HepG2 (cell line): ENCODE measurements at regions not wholly inside any gene's neighbourhood (a gene's known extent, or its start where the extent isn't known, plus 50 kb on each side); places are given as distances from the start of the nearest gene placed in this dataset.

Source experiments
- ATAC-seq: fragments of 200-7000 bp; cut with Tn5 transposase; 3 replicates; pipeline ENCODE4 v1.9.1; 2020; ENCODE audit warnings: mild to moderate bottlenecking, moderate library complexity
- BruUV-seq: library from RNA; stranded (reverse); fragments of 400-500 nt; replicated peaks from 2 replicates; lab custom pipeline; 2021; lab: Mats Ljungman, UMichigan
- CTCF ChIA-PET: fragments of 300-600 bp; formaldehyde crosslinking; extraction: SDS; loops from one replicate; lab custom pipeline; 2021; ENCODE audit warnings: low total read pairs, inconsistent platforms, low intra/inter-chr PET ratio; lab: Yijun Ruan, JAX
- POLR2A ChIA-PET: fragments of 350-600 bp; sonication (Branson Sonifier 250); formaldehyde crosslinking; loops from one replicate; lab custom pipeline; 2020; ENCODE audit warnings: antibody characterized with exemption, inconsistent platforms; lab: Yijun Ruan, JAX
- DNase-seq: peaks from one replicate; pipeline ENCODE4 v3.0.0-alpha.2; 2015; ENCODE audit warnings: low spot score
- FAIRE-seq: peaks from 3 replicates; lab custom pipeline; 2011; peaks lifted over from hg19 to GRCh38; lab: Jason Lieb, UNC
- H2AFZ ChIP-seq: one replicate; pipeline ENCODE4 v1.6.1; 2011; ENCODE audit warnings: low read length, inconsistent platforms
- H3K27ac ChIP-seq: fragments of 300-600 bp; 3 replicates; pipeline ENCODE4 v1.8.0; 2011; ENCODE audit warnings: mixed run types, mild to moderate bottlenecking, mixed read lengths, low read length, inconsistent platforms; ENCODE audit not compliant: insufficient read depth; ENCODE audit errors: extremely low read length
- H3K27me3 ChIP-seq, 2 experiments: fragments of 200-600 bp in 1 of 2; 2 replicates in 1 of 2; 3 replicates in 1 of 2; pipeline versions ENCODE4 v1.6.0 to v1.8.0; 2011; ENCODE audit warnings: low read length in 2 of 2, mild to moderate bottlenecking in 2 of 2, moderate library complexity in 2 of 2, inconsistent platforms in 1 of 2; ENCODE audit not compliant: insufficient read depth in 2 of 2, control insufficient read depth in 1 of 2
- H3K36me3 ChIP-seq, 2 experiments: fragments of 200-600 bp in 1 of 2; replicated peaks in 1 of 2; 2 replicates in 1 of 2; 3 replicates in 1 of 2; pipeline versions ENCODE4 v1.5.1 to v1.8.0; 2011; ENCODE audit warnings: low read length in 2 of 2, inconsistent platforms in 1 of 2; ENCODE audit not compliant: insufficient read depth in 2 of 2, control insufficient read depth in 1 of 2
- H3K4me1 ChIP-seq: 2 replicates; pipeline ENCODE4 v1.5.1; 2012; ENCODE audit warnings: low read length, inconsistent platforms; ENCODE audit not compliant: insufficient read depth
- H3K4me2 ChIP-seq: 2 replicates; pipeline ENCODE4 v1.6.0; 2011; ENCODE audit warnings: low read depth, low read length, inconsistent platforms
- H3K4me3 ChIP-seq, 3 experiments: fragments of 200-600 bp in 1 of 3; sonication (generic), shearing (Covaris generic) in 1 of 3; replicated peaks in 1 of 3; 2 replicates each; pipeline ENCODE4 v1.5.1; 2011 to 2016; ENCODE audit warnings: low read length in 3 of 3, inconsistent platforms in 2 of 3, low read depth in 2 of 3, mild to moderate bottlenecking in 2 of 3, control low read depth in 1 of 3, mixed read lengths in 1 of 3; ENCODE audit not compliant: insufficient read depth in 1 of 3
- H3K79me2 ChIP-seq: one replicate; pipeline ENCODE4 v1.6.1; 2011; ENCODE audit warnings: low read length, inconsistent platforms; ENCODE audit not compliant: insufficient read depth
- H3K9ac ChIP-seq: 2 replicates; pipeline ENCODE4 v1.6.0; 2011; ENCODE audit warnings: mild to moderate bottlenecking, low read depth, low read length, inconsistent platforms; ENCODE audit not compliant: insufficient read depth
- H3K9me3 ChIP-seq: 2 replicates; pipeline ENCODE4 v1.5.1; 2012; ENCODE audit warnings: mild to moderate bottlenecking, low read length
- H4K20me1 ChIP-seq: 2 replicates; pipeline ENCODE4 v1.6.0; 2011; ENCODE audit warnings: inconsistent platforms, mild to moderate bottlenecking, low read length, moderate library complexity; ENCODE audit not compliant: insufficient read depth
- MIXL1 ChIP-seq: IDR thresholded peaks from 2 replicates; pipeline ENCODE4 v1.6.1; 2016
- SRSF4 ChIP-seq: fragments of 200-400 bp; formaldehyde crosslinking; IDR thresholded peaks from one replicate; pipeline ENCODE4 v1.6.1; 2018; ENCODE audit warnings: mild to moderate bottlenecking, low read depth, low read length, moderate library complexity; ENCODE audit not compliant: poor library complexity, severe bottlenecking
- ZGPAT ChIP-seq: IDR thresholded peaks from 2 replicates; pipeline ENCODE4 v1.6.1; 2016; ENCODE audit warnings: mild to moderate bottlenecking
- ZNF543 ChIP-seq: sonication (generic); formaldehyde crosslinking; IDR thresholded peaks from 2 replicates; pipeline ENCODE4 v1.4.0; 2020; ENCODE audit warnings: mild to moderate bottlenecking, missing genetic modification reagents
- ZZZ3 ChIP-seq: sonication (generic); formaldehyde crosslinking; IDR thresholded peaks from 2 replicates; pipeline ENCODE4 v1.4.0; 2020; ENCODE audit warnings: missing genetic modification reagents, mild to moderate bottlenecking, borderline replicate concordance
- WGBS: methylation state at CpG from one replicate; pipeline ENCODE4 v1.1.6; 2017; ENCODE audit warnings: low lambda C conversion rate; 5-methylcytosine and 5-hydroxymethylcytosine counted together
- in situ Hi-C: cut with HindIII; loops from 2 replicates; pipeline ENCODE4 v1.10.0; 2017; ENCODE audit warnings: low pct_unique_long_range_greater_than_20kb; ENCODE audit not compliant: extremely low pct_ligation_motif_present
- intact Hi-C: fragments of 100-400 bp; cut with micrococcal nuclease; formaldehyde crosslinking; loops from one replicate; pipeline ENCODE4 v1.10.0; 2022; ENCODE audit not compliant: unreplicated experiment
- TF ChIP-seq, protein P1 (sequence below): sonication (generic); formaldehyde crosslinking; IDR thresholded peaks from 2 replicates; pipeline ENCODE4 v1.5.1; 2020; ENCODE audit warnings: mild to moderate bottlenecking, moderate library complexity, missing genetic modification reagents
- TF ChIP-seq, protein P2 (sequence below): sonication (generic); formaldehyde crosslinking; IDR thresholded peaks from 2 replicates; pipeline ENCODE4 v1.8.1; 2022; ENCODE audit warnings: low read depth, mild to moderate bottlenecking, missing genetic modification reagents

DNA sequence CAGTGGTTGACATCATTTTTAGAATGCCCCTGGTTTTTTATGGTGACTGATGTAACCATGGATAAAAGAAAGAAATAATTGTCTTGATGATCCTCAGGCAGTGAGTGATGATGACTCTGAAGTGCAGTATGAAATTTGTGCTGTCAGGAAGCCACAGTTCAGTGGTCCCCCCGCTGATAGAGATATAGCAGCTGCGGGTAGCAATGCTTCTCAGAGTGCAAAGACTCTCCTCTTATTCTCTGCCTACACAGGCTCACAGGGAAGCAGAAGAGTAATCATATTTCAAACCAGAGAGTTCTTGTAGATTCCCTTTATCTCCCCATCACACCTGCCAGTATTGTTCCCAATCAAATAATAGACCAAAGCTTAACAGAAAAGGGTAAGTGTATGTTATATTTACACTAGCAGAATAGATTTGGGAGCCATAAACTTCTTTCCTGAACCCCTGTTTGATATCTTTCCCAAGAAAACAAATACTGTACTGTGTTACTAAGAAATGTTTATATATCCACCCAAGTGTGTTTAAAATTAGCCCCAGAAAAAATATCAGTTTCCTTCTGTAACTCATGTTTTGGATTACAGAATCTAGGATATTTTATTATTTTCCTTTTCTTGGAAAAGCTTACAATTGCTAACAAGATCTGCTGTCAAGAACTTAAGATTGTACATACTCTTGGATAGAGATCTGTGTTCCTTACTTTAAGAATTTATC lies 1817.4 kb upstream of the FLRT2 start:
- no TSS peak for BruUV-seq
- no peak for ATAC-seq
- Histone ChIP-seq H3K36me3 (no peaks in the 10 kb centered on the region), H3K4me3 (no peak overlapping the region), H3K27me3 (no peaks in the 10 kb centered on the region; a peak in 1 of 5 replicates)
- CTCF ChIA-PET: no interaction called here
- FAIRE-seq: no peak
- in situ Hi-C loops: no loop called here
- no peak for TF ChIP-seq ZZZ3 (CRISPR knock-in tag)
- no peak for TF ChIP-seq SRSF4
- TF ChIP-seq, protein P1, sequence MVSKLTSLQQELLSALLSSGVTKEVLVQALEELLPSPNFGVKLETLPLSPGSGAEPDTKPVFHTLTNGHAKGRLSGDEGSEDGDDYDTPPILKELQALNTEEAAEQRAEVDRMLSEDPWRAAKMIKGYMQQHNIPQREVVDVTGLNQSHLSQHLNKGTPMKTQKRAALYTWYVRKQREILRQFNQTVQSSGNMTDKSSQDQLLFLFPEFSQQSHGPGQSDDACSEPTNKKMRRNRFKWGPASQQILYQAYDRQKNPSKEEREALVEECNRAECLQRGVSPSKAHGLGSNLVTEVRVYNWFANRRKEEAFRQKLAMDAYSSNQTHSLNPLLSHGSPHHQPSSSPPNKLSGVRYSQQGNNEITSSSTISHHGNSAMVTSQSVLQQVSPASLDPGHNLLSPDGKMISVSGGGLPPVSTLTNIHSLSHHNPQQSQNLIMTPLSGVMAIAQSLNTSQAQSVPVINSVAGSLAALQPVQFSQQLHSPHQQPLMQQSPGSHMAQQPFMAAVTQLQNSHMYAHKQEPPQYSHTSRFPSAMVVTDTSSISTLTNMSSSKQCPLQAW (CRISPR knock-in tag): no peak
- TF ChIP-seq ZGPAT (CRISPR knock-in tag): no peak
- TF ChIP-seq ZNF543 (CRISPR knock-in tag): no peak
- TF ChIP-seq, protein P2, sequence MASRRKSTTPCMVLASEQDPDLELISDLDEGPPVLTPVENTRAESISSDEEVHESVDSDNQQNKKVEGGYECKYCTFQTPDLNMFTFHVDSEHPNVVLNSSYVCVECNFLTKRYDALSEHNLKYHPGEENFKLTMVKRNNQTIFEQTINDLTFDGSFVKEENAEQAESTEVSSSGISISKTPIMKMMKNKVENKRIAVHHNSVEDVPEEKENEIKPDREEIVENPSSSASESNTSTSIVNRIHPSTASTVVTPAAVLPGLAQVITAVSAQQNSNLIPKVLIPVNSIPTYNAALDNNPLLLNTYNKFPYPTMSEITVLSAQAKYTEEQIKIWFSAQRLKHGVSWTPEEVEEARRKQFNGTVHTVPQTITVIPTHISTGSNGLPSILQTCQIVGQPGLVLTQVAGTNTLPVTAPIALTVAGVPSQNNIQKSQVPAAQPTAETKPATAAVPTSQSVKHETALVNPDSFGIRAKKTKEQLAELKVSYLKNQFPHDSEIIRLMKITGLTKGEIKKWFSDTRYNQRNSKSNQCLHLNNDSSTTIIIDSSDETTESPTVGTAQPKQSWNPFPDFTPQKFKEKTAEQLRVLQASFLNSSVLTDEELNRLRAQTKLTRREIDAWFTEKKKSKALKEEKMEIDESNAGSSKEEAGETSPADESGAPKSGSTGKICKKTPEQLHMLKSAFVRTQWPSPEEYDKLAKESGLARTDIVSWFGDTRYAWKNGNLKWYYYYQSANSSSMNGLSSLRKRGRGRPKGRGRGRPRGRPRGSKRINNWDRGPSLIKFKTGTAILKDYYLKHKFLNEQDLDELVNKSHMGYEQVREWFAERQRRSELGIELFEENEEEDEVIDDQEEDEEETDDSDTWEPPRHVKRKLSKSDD (CRISPR knock-in tag): no peak
- TF ChIP-seq MIXL1 (CRISPR knock-in tag): no peak
- TF ChIP-seq, all 625 proteins: peak for 0
- POLR2A ChIA-PET: no interaction called here
- no peak overlapping the region for H2AFZ ChIP-seq
- no peak overlapping the region for H3K9ac ChIP-seq
- no peaks in the 10 kb centered on the region for H4K20me1 ChIP-seq
- H3K9me3 ChIP-seq: peaks cover 90% of the 10 kb centered on the region
- DNase-seq: no peak
- no peak overlapping the region for H3K27ac ChIP-seq
- no peak overlapping the region for H3K4me2 ChIP-seq
- intact Hi-C loops: no loop called here
- no peaks in the 10 kb centered on the region for H3K79me2 ChIP-seq
- 0% methylated on average over 2 of the region's 2 CpGs for WGBS
- no peaks in the 10 kb centered on the region for H3K4me1 ChIP-seq
